K562 (cell line): ENCODE measurements at regions not wholly inside any gene's neighbourhood (a gene's known extent, or its start where the extent isn't known, plus 50 kb on each side); places are given as distances from the start of the nearest gene placed in this dataset.

Source experiments
- ATAC-seq: fragments of 200-7000 bp; cut with Tn5 transposase; 3 replicates; pipeline ENCODE4 v1.9.1; 2020; ENCODE audit warnings: moderate library complexity
- BruUV-seq: library from RNA; stranded (reverse); fragments of 400-500 nt; replicated peaks from 2 replicates; lab custom pipeline; 2021; lab: Mats Ljungman, UMichigan
- CTCF ChIA-PET: fragments of 300-600 bp; formaldehyde crosslinking; extraction: SDS; loops from one replicate; lab custom pipeline; 2021; ENCODE audit warnings: low intra/inter-chr PET ratio; lab: Yijun Ruan, JAX
- POLR2A ChIA-PET: fragments of 300-600, 350-650 bp; sonication (Branson Sonifier 250); formaldehyde crosslinking; extraction: SDS; loops from one replicate; lab custom pipeline; 2021; ENCODE audit warnings: antibody characterized with exemption, inconsistent platforms; lab: Yijun Ruan, JAX
- DNase-seq, 4 experiments: peaks; one replicate each; pipeline versions ENCODE4 v3.0.0 to v3.0.0-alpha.2; 2011 to 2018; ENCODE audit warnings: low spot score in 3 of 4, mixed read lengths in 3 of 4; ENCODE audit errors: extremely low read depth in 1 of 4
- FAIRE-seq: peaks from 2 replicates; lab custom pipeline; 2011; peaks lifted over from hg19 to GRCh38; lab: Jason Lieb, UNC
- H2AFZ ChIP-seq: 2 replicates; pipeline ENCODE4 v1.6.0; 2011; ENCODE audit warnings: low read depth, low read length, control low read depth, inconsistent platforms
- H3K27ac ChIP-seq: fragments of 200-600 bp; 3 replicates; pipeline ENCODE4 v1.8.0; 2011; ENCODE audit warnings: low read depth, mild to moderate bottlenecking, control low read depth, inconsistent platforms, low read length, moderate library complexity, mixed read lengths; ENCODE audit errors: extremely low read depth
- H3K27me3 ChIP-seq, 2 experiments: fragments of 300-600 bp in 1 of 2; 2 replicates in 1 of 2; 3 replicates in 1 of 2; pipeline versions ENCODE4 v1.6.0 to v1.8.0; 2011; ENCODE audit warnings: inconsistent platforms in 2 of 2, low read length in 2 of 2, mild to moderate bottlenecking in 1 of 2, mixed read lengths in 1 of 2, moderate library complexity in 1 of 2; ENCODE audit not compliant: control insufficient read depth in 2 of 2, insufficient read depth in 2 of 2
- H3K36me3 ChIP-seq: fragments of 300-600 bp; 3 replicates; pipeline ENCODE4 v1.8.0; 2011; ENCODE audit warnings: mild to moderate bottlenecking, low read length, inconsistent platforms; ENCODE audit not compliant: control insufficient read depth, insufficient read depth
- H3K4me1 ChIP-seq, 2 experiments: fragments of 200-600 bp in 1 of 2; replicated peaks in 1 of 2; 2 replicates in 1 of 2; 3 replicates in 1 of 2; pipeline versions ENCODE4 v1.5.1 to v1.8.0; 2011; ENCODE audit warnings: inconsistent platforms in 2 of 2, low read length in 2 of 2, mild to moderate bottlenecking in 1 of 2, mixed read lengths in 1 of 2, moderate library complexity in 1 of 2; ENCODE audit not compliant: control insufficient read depth in 2 of 2, insufficient read depth in 2 of 2
- H3K4me2 ChIP-seq: 2 replicates; pipeline ENCODE4 v1.6.1; 2011; ENCODE audit warnings: low read length, control low read depth, inconsistent platforms, mixed read lengths; ENCODE audit not compliant: insufficient read depth
- H3K4me3 ChIP-seq: fragments of 200-600 bp; sonication (generic), shearing (Covaris generic); 2 replicates; pipeline ENCODE4 v1.5.1; 2016; ENCODE audit warnings: control low read depth, inconsistent platforms
- H3K79me2 ChIP-seq: fragments of 200-600 bp; 3 replicates; pipeline ENCODE4 v1.8.0; 2011; ENCODE audit warnings: low read length, inconsistent platforms; ENCODE audit not compliant: control insufficient read depth, insufficient read depth
- H3K9ac ChIP-seq, 2 experiments: 2 replicates each; pipeline versions ENCODE4 v1.6.0 to v1.6.1; 2011; ENCODE audit warnings: low read depth in 2 of 2, low read length in 2 of 2, control low read depth in 1 of 2, inconsistent platforms in 1 of 2, mild to moderate bottlenecking in 1 of 2, mixed read lengths in 1 of 2; ENCODE audit not compliant: insufficient read depth in 1 of 2
- H3K9me1 ChIP-seq: one replicate; pipeline ENCODE4 v1.6.0; 2011; ENCODE audit warnings: inconsistent platforms, mild to moderate bottlenecking, low read length, moderate library complexity; ENCODE audit not compliant: control insufficient read depth, insufficient read depth
- H3K9me3 ChIP-seq: replicated peaks from 2 replicates; pipeline ENCODE4 v1.5.1; 2011; ENCODE audit warnings: low read depth, low read length, inconsistent platforms; ENCODE audit not compliant: control insufficient read depth, insufficient read depth
- H4K20me1 ChIP-seq: replicated peaks from 2 replicates; pipeline ENCODE4 v1.6.1; 2011; ENCODE audit warnings: low read length, inconsistent platforms, mixed read lengths; ENCODE audit not compliant: control insufficient read depth, insufficient read depth
- ATF4 ChIP-seq: fragments of 450-650 bp; formaldehyde crosslinking; IDR thresholded peaks from 2 replicates; pipeline ENCODE4 v1.4.0; 2022; ENCODE audit warnings: mild to moderate bottlenecking, moderate library complexity
- FOXK1 ChIP-seq: sonication (generic); formaldehyde crosslinking; IDR thresholded peaks from 2 replicates; pipeline ENCODE4 v1.8.0; 2022; ENCODE audit warnings: missing genetic modification reagents, mild to moderate bottlenecking, borderline replicate concordance
- RBM25 ChIP-seq: fragments of 200-400 bp; formaldehyde crosslinking; IDR thresholded peaks from 2 replicates; pipeline ENCODE4 v1.6.1; 2018; ENCODE audit warnings: low read length, low read depth, moderate library complexity; ENCODE audit not compliant: severe bottlenecking
- WGBS: fragments of 100-300 bp; shearing (Covaris generic); methylation state at CpG from one replicate; pipeline ENCODE4 v1.1.6; 2016; ENCODE audit warnings: low coverage, mixed read lengths; ENCODE audit not compliant: insufficient coverage; ENCODE audit errors: missing lambda C conversion rate; 5-methylcytosine and 5-hydroxymethylcytosine counted together
- in situ Hi-C: fragments of 300-500 bp; cut with MboI; formaldehyde crosslinking; loops from 4 replicates; pipeline ENCODE4 v1.15.0; 2018; ENCODE audit warnings: inconsistent platforms, mixed read lengths
- intact Hi-C: fragments of 100-400 bp; cut with micrococcal nuclease; formaldehyde crosslinking; loops from 2 replicates; pipeline ENCODE4 v1.14.2; 2022

DNA sequence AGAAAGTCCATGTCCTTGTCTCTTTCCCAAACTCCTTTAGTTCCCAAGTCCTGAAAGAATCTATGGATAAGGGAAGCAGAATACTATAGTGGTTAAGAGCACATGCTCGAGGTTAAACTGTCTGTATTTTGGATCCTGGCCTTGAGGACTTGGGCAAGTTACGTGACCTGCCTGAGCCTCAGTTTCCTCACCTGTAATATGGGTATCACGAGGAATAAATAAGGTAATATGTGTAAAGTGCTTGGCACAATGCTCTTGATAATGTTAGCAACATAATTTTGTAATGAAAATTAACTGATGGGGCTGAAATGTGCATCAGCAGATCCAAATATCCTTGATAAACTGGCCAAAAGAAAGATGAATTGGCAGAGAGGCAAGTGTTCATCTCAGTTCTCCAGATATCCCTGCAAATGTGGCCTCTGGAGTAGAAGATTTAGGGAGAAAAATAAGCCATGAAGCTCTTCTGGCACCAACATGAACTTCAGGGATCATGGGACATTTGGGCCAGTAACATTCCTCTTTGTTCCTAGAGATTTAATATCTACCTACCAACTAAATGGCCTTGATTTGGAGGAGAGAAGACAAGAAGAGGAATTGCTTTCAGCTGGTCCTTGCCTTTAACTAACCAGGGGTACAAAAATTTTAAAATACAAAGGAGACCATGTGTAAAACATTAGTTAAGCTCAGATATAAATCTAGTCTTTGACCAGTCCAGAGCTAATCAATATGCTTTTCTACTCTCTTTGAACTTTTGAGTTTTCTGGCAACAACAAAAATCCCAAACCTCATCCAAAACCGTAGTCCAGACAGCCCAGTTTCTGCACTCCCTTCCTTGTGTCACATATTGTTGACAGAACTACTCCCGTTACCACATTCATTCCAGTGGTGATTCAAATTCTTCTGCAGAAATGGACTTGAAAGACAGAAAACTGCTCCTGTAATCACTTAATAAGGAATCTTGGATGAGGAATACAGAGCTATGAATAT, 52.7 kb upstream of the EML4 start:
- Histone ChIP-seq H3K27ac (no peak overlapping the region), H4K20me1 (no peaks in the 10 kb centered on the region), H3K36me3 (no peaks in the 10 kb centered on the region), H3K27me3 (peaks cover 6 to 18% of the 10 kb centered on the region in 2 experiments), H2AFZ (no peak overlapping the region), H3K79me2 (no peaks in the 10 kb centered on the region), H3K4me2 (no peak overlapping the region), H3K4me1 (peaks cover 0 to 6% of the 10 kb centered on the region in 2 experiments; a peak in 1 of 5 replicates), H3K4me3 (no peak overlapping the region), H3K9ac (no peak overlapping the region), H3K9me1 (no peaks in the 10 kb centered on the region), H3K9me3 (no peaks in the 10 kb centered on the region)
- POLR2A ChIA-PET = no interaction called here
- DNase-seq = no peak
- CTCF ChIA-PET = no interaction called here
- ATAC-seq = no peak
- under 1% methylated on average over 5 of the region's 5 CpGs for WGBS
- intact Hi-C loops (no loop called here), in situ Hi-C loops (no loop called here)
- TF ChIP-seq RBM25 (peak; percentile 10), FOXK1 (CRISPR knock-in tag) (no peak), ATF4 (CRISPR knock-in tag) (no peak)
- no peak for FAIRE-seq
- no TSS peak for BruUV-seq
